Activated CD8-positive, alpha-beta T cell treated with anti-CD3 and anti-CD28 coated beads for 36 hours (primary cell): ENCODE measurements at regions not wholly inside any gene's neighbourhood (a gene's known extent, or its start where the extent isn't known, plus 50 kb on each side); places are given as distances from the start of the nearest gene placed in this dataset.
"Not testable (repeated sequence)": the region's sequence is repeated elsewhere in the genome, so short reads cannot be mapped to it uniquely, and the experiment has no call there.

Source experiments
- ATAC-seq: fragments of 200-7000 bp; cut with Tn5 transposase; one replicate; pipeline ENCODE4 v1.10.0; 2021; ENCODE audit warnings: mild to moderate bottlenecking, moderate library complexity
- CTCF ChIA-PET: fragments of 350-600 bp; sonication (Branson Sonifier 250); formaldehyde crosslinking; loops from one replicate; lab custom pipeline; 2021; ENCODE audit warnings: antibody characterized with exemption; lab: Charles Lee
- POLR2A ChIA-PET: fragments of 350-600 bp; sonication (Branson Sonifier 250); formaldehyde crosslinking; loops from one replicate; lab custom pipeline; 2021; ENCODE audit warnings: antibody characterized with exemption; lab: Charles Lee
- DNase-seq: peaks from one replicate; pipeline ENCODE4 v3.0.0-alpha.2; 2020
- H3K27ac Mint-ChIP-seq: one replicate; pipeline ENCODE4 v1.8.0; 2021; ENCODE audit warnings: mild to moderate bottlenecking, mixed read lengths
- H3K27me3 Mint-ChIP-seq: one replicate; pipeline ENCODE4 v1.8.0; 2021; ENCODE audit warnings: mixed read lengths
- H3K36me3 Mint-ChIP-seq: one replicate; pipeline ENCODE4 v1.8.0; 2021; ENCODE audit warnings: low read depth, mixed read lengths
- H3K4me1 Mint-ChIP-seq: one replicate; pipeline ENCODE4 v1.8.0; 2021; ENCODE audit warnings: low read depth, mixed read lengths
- H3K4me3 Mint-ChIP-seq: one replicate; pipeline ENCODE4 v1.8.0; 2021; ENCODE audit warnings: mild to moderate bottlenecking, moderate library complexity, mixed read lengths
- H3K9me3 Mint-ChIP-seq: one replicate; pipeline ENCODE4 v1.8.0; 2021; ENCODE audit warnings: mixed read lengths
- intact Hi-C: fragments of 100-400 bp; cut with micrococcal nuclease; formaldehyde crosslinking; loops from one replicate; pipeline ENCODE4 v1.10.0; 2022
- TF ChIP-seq, protein P1 (sequence below): fragments of 200-600 bp; IDR thresholded peaks from one replicate; pipeline ENCODE4 v1.8.0; 2022; ENCODE audit warnings: antibody characterized with exemption, mild to moderate bottlenecking

DNA sequence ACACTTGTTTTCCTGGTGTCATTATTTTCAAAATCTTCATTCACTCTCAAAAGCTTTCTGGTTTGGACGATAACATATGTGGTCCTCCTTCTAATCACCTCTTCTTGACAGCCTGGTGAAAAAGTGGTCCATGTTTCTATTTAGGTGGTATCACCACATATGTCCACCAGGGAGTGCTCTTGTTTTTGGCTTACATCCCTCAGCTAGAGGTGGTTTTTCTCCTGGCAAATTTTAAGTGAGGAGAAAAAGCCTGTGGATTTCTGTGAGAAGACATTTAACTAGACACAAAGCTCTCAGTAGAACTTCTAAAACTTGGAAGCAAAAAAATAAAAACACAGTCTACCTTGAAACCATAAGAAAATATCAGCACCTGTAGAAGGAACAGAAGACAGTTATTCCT lies 58.0 kb upstream of the FRMPD4 start:
- H3K27ac Mint-ChIP-seq = no peak overlapping the region
- no peak overlapping the region for H3K4me3 Mint-ChIP-seq
- no peaks in the 10 kb centered on the region for H3K36me3 Mint-ChIP-seq
- POLR2A ChIA-PET = no interaction called here
- H3K9me3 Mint-ChIP-seq = peaks cover 3% of the 10 kb centered on the region
- intact Hi-C loops = no loop called here
- no peaks in the 10 kb centered on the region for H3K4me1 Mint-ChIP-seq
- CTCF ChIA-PET = interaction anchor here (1.0 to 1.3 kb wide), 2 partner anchors 279 to 621 kb away, joined by 3 to 5 read pairs; no protein-coding TSS in a partner anchor
- ATAC-seq = no peak
- TF ChIP-seq, protein P1, sequence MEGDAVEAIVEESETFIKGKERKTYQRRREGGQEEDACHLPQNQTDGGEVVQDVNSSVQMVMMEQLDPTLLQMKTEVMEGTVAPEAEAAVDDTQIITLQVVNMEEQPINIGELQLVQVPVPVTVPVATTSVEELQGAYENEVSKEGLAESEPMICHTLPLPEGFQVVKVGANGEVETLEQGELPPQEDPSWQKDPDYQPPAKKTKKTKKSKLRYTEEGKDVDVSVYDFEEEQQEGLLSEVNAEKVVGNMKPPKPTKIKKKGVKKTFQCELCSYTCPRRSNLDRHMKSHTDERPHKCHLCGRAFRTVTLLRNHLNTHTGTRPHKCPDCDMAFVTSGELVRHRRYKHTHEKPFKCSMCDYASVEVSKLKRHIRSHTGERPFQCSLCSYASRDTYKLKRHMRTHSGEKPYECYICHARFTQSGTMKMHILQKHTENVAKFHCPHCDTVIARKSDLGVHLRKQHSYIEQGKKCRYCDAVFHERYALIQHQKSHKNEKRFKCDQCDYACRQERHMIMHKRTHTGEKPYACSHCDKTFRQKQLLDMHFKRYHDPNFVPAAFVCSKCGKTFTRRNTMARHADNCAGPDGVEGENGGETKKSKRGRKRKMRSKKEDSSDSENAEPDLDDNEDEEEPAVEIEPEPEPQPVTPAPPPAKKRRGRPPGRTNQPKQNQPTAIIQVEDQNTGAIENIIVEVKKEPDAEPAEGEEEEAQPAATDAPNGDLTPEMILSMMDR = no peak
- peak; percentile 1 for DNase-seq
- H3K27me3 Mint-ChIP-seq = no peaks in the 10 kb centered on the region

DNA sequence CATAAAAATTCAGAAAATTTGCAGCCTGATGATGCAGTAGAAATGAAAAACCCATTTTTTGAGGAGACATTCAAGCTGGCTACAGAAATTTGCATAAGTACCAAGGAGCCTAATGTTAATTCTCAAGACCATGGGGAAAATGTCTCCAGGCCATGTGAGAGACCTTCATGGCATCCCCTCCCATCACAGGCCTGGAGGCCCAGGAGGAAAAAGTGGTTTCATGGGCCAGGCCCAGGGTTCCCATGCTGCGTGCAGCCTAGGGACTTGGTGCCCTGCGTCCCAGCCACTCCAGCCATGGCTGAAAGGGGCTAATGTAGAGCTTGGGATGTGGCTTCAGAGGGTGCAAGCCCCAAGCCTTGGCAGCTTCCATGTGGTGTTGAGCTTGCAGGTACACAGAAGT lies 55.3 kb upstream of the FRMPD4 start:
- CTCF ChIA-PET, intact Hi-C loops, H3K27me3 Mint-ChIP-seq, ATAC-seq, H3K36me3 Mint-ChIP-seq, H3K4me3 Mint-ChIP-seq, H3K4me1 Mint-ChIP-seq, POLR2A ChIA-PET, H3K27ac Mint-ChIP-seq, DNase-seq, H3K9me3 Mint-ChIP-seq: not testable (repeated sequence)
